Putamen (tissue), 1 donor: ENCODE measurements at regions not wholly inside any gene's neighbourhood (a gene's known extent, or its start where the extent isn't known, plus 50 kb on each side); places are given as distances from the start of the nearest gene placed in this dataset.
"Not testable (repeated sequence)": the region's sequence is repeated elsewhere in the genome, so short reads cannot be mapped to it uniquely, and the experiment has no call there.

Source experiments
- DNase-seq: peaks from one replicate; pipeline ENCODE4 v3.0.0-alpha.2; 2016; ENCODE audit warnings: low spot score

DNA sequence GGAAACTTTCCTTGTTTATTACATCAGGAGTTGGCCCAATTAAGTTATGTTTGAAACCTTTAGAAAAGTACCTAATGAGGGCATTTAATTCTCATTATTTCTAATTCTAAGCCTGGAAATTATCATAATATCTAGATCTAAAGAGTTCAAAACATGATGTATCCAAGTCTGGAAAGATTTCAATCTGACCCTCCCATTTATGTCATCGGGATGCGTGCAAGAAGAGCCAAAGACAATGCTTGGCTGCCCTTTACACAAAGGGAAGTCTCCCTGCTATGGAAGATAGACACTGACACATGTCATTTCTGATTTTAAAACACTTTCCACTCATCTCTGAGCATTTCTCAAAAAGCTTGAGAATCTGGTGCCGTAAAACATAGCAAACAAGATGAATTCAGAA is 222.4 kb downstream of the ANTXR2 start:
- DNase-seq = no peak

GRCh38 chr4:79848329-79848728 is 224.7 kb downstream of the ANTXR2 start:
- DNase-seq = no peak

- no peak for DNase-seq
These were observed 225.6 kb downstream of the ANTXR2 start for GRCh38 chr4:79847411-79847810.

DNA sequence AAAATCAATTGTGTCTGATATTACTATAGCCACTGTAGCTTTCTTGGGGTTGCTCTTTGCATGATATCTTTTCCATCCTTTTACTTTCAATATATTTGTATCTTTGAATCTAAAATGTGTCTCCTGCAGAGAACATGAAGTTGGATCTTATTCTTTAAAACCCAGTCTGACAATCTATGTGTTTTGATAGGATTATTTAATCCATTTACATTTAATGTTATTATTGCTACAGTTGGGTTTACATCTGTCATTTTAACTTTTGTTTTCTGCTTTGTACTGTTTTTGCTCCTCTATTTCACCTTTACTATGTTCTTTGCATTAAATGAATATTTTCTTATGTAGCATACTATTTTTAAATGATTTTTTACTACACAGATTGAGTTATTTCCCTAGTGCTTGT is 230.9 kb downstream of the ANTXR2 start:
- DNase-seq = no peak

- no peak for DNase-seq
These were observed 239.2 kb downstream of the ANTXR2 start for GRCh38 chr4:79833857-79834256.

DNA sequence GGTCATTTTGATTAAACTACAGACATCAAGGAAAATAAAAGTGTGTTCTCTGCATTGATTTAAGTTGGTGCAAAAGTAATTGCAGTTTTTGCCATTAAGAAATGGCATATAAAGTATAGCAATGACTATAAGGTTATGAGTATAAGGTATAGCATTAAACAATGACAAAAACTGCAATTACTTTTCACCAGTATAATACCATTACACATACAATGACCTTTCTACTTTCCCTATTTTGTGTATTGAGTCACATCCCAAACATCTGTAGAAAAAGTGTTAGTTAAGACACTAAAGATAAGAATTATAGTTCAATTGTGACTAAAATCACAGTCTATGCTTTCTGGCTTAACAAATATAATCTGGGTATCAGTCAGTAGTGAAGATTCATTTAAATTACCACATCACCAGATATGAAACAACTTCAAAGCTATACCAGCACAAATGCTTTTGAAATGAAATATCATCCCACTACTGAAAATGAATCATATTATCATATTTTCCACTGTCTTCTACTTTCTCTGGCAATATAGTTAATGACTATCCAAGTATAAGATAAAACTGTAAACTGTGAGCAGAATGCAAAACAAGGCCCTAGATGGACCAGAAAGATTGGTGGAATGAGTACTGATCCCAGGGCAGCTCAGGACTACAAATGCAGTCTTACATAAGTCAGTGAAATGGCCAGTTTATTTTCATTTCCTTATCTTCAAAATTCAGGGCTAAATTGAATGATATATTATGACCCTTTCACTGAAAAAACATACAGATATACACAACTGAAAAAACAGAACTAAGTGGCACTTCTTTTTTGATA is 241.1 kb downstream of the ANTXR2 start:
- DNase-seq = no peak

- DNase-seq = no peak
These were observed 241.9 kb downstream of the ANTXR2 start for GRCh38 chr4:79831119-79831528.

DNA sequence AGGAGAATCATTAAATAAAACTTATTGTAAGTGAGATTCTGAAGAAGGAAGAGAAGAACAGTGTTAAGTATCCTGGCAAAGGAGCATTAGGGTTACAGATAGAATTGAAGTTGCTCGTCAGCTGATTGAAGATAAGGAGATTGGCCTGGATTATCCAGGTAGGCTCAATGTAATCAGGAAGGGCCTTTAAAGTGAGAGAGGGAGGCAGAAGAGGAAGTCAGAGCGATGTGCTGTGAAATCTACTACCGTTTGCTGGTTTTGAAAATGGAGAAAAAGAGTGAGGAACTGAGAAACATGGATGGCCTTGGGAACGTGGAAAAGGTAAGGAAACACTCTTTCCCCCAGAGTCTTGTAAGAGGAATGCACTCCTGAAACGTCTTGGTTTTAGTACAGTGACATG is 245.7 kb downstream of the ANTXR2 start:
- no peak for DNase-seq

DNA sequence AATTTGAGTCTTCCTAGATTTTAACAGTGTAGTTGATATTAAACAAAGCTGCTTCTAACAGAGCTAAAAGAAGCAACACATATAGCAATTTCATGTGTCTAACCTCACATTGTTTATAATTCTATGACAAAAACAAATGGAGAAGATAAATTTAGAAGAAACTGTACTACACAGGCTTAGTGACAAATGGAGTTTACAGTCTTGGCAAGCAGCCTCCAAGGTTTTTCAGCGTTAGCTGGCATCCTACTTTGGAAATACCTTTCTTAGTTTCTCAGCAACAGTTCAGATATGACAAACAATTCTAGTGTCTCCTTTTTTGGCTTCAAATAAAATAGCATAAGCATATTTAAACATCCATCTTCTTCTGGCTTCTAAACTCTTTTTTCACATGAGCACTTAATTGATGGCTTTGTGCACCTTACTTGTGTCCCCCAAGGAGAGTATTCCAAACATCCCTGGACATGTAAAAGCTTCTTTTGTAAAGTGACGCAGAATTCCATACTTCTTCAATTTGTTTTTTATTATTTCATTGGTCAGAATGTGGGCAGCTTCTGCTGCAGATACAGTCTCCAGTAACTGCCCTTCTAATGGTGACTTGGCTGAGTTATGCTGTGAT is 249.8 kb downstream of the ANTXR2 start:
- DNase-seq = no peak

DNA sequence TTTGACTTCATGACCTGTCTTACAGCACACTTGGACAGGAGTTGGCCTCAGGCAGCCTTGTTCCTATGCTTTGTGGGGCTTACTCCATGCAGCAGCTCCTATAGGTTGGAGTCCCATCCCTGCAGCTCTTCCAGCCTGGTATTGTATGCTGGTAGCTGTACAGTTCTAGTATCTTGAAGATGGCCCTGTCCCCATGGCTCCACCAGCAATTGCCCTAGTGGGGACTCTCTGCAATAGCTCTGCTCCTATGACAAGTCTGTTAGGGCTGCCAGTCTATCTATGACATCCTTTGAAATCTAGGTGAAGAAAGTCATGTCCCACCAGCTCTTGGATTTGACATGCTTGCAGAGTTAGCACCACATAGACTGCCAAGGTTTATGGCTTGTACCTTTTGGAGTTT is 252.6 kb downstream of the ANTXR2 start:
- DNase-seq = no peak

DNA sequence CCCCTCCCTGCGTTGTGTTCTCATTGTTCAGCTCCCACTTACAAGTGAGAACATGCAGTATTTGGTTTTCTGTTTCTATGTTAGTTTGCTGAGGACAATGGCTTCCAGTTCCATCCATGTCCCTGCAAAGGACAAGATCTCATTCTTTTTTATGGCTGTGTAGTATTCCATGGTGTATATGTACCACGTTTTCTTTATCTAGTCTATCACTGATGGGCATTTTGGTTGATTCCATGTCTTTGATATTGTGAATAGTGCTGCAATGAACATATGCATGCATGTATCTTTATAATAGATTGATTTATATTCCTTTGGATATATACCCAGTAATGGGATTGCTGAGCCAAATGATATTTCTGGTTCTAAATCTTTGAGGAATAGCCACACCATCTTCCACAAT is 265.1 kb downstream of the ANTXR2 start:
- DNase-seq = not testable (repeated sequence)

DNA sequence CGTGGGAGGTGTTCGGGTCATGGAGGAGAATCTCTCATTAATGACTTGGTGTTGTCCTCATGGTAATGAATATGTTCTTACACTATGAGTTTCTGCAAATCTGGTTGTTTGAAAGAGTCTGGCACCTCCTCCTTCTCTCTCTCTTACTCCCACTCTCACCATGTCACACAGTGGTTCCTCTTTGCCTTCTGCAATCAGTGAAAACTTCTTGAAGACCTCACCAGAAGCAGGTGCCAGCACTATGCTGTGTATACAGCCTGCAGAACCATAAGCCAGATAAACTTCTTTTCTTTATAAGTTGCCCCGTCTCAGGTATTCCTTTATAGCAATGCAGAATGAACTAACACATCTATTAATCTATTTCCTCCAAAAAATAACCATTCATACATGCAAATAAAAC is 275.0 kb downstream of the ANTXR2 start:
- DNase-seq = no peak

GRCh38 chr4:79796948-79797347 is 276.1 kb downstream of the ANTXR2 start:
- no peak for DNase-seq

DNA sequence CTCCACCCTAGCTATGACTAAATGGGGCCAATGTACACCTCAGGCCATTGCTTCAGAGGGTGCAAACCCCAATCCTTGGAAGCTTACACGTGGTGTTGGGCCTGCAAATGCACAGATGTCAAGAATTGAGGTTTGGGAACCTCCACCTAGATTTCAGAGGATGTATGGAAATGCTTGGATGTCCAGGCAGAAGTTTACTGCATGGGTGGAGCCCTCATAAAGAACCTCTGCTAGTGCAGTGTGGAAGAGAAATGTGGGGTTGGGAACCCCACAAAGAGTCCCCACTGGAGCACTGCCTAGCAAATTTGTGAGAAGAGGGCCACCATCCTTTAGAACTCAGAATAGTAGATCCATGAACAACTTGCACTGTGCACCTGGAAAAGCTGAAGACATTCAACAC is 284.1 kb downstream of the ANTXR2 start:
- no peak for DNase-seq

DNA sequence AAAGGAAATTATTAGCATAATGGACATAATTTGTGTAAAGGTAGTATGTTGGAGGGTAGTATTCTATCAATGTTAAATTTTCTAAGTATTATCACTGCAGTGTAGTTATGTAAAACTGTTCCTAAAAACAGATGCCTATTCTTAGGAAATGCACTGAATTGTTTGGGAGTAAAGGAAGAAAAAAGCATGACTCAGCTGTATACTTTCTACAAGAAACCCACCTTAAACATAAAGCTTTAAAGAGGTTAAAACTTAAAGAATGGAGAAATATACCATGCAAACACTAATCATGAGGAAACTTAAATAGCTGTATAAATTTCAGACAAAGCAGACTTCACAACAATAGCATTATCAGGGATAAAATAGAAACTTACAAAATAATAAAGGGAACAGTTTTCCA is 292.9 kb downstream of the ANTXR2 start:
- DNase-seq = no peak

GRCh38 chr4:79772510-79772909 is 300.5 kb downstream of the ANTXR2 start:
- DNase-seq = no peak

- DNase-seq = no peak
These were observed 308.9 kb downstream of the ANTXR2 start for GRCh38 chr4:79764120-79764519.

- DNase-seq = no peak
These were observed 309.4 kb downstream of the ANTXR2 start for GRCh38 chr4:79763486-79764075.

- DNase-seq = no peak
These were observed 313.2 kb downstream of the ANTXR2 start for GRCh38 chr4:79759793-79760192.

GRCh38 chr4:79757600-79757999 is 315.4 kb downstream of the ANTXR2 start:
- DNase-seq = no peak

DNA sequence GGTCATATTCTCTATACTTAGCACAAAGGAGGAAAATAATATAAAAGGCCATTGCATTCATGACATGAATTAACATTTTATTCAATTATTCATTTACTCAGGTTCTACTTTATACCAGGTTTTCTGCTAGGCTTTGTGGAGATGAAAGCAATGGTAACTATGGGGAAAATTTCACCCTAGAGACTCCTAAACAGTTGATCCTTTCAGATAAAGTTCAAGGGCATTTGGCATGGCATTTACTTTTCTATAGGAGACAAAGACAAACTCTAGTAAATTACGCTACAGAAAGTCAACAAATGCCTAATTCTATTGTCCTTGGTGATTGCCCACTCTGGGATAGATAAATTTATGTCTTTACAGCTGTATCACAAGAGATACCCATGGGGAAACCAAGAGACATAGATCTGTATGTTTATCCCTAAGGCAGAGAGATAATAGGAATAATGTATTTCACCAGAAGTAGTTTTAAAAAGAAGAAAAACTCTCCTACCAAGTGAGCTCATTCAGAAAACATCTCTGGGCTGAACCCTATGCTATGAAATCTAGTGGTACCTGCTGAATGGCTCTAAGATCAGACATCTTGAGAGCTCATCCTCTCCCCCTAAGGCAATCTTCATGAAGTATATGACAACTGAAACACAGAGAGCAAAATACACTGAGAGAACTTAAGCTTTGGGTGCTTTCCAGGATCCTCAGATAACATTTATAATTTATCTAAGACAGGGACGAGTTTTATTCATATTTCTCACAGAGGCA is 316.7 kb downstream of the ANTXR2 start:
- DNase-seq = no peak

GRCh38 chr4:79748835-79749234 is 324.2 kb downstream of the ANTXR2 start:
- no peak for DNase-seq

GRCh38 chr4:79747252-79747651 is 325.8 kb downstream of the ANTXR2 start:
- no peak for DNase-seq
